ENCODE measurements at regions not wholly inside any gene's neighbourhood (a gene's known extent, or its start where the extent isn't known, plus 50 kb on each side); places are given as distances from the start of the nearest gene placed in this dataset.
"Not testable (repeated sequence)": the region's sequence is repeated elsewhere in the genome, so short reads cannot be mapped to it uniquely, and the experiment has no call there.

DNA sequence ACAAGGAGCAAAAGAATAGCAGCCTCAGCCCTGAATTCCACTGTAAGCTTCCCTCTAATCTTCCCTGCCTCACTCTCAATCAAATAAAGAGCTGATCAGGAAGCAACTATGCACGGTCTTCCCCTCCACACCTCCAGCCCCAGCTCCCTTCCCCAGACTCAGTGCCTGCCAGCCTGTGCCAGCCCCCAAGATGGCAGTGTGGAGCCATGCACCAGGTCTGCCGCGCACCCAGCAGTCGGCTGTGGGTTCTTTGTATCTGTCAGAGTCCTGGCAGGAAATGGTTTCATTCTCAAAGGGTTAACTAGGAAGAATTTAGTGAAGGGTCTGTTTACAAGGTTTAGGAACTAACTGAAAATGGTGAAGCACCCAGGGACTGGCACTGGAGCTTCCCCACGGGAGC, 71.3 kb upstream of the PRSS12 start:
- TF ChIP-seq, protein P1, sequence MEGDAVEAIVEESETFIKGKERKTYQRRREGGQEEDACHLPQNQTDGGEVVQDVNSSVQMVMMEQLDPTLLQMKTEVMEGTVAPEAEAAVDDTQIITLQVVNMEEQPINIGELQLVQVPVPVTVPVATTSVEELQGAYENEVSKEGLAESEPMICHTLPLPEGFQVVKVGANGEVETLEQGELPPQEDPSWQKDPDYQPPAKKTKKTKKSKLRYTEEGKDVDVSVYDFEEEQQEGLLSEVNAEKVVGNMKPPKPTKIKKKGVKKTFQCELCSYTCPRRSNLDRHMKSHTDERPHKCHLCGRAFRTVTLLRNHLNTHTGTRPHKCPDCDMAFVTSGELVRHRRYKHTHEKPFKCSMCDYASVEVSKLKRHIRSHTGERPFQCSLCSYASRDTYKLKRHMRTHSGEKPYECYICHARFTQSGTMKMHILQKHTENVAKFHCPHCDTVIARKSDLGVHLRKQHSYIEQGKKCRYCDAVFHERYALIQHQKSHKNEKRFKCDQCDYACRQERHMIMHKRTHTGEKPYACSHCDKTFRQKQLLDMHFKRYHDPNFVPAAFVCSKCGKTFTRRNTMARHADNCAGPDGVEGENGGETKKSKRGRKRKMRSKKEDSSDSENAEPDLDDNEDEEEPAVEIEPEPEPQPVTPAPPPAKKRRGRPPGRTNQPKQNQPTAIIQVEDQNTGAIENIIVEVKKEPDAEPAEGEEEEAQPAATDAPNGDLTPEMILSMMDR (IDR thresholded peaks at IDR 0.05; ENCODE audit: low read length): peak; percentile 26
- TF ChIP-seq EZH2 (IDR thresholded peaks at IDR 0.05; ENCODE audit: borderline replicate concordance, low read length): not testable (repeated sequence)

All from OCI-LY1 (cell line).